ENCODE measurements at regions not wholly inside any gene's neighbourhood (a gene's known extent, or its start where the extent isn't known, plus 50 kb on each side); places are given as distances from the start of the nearest gene placed in this dataset.
"Not testable (repeated sequence)": the region's sequence is repeated elsewhere in the genome, so short reads cannot be mapped to it uniquely, and the experiment has no call there.

DNA sequence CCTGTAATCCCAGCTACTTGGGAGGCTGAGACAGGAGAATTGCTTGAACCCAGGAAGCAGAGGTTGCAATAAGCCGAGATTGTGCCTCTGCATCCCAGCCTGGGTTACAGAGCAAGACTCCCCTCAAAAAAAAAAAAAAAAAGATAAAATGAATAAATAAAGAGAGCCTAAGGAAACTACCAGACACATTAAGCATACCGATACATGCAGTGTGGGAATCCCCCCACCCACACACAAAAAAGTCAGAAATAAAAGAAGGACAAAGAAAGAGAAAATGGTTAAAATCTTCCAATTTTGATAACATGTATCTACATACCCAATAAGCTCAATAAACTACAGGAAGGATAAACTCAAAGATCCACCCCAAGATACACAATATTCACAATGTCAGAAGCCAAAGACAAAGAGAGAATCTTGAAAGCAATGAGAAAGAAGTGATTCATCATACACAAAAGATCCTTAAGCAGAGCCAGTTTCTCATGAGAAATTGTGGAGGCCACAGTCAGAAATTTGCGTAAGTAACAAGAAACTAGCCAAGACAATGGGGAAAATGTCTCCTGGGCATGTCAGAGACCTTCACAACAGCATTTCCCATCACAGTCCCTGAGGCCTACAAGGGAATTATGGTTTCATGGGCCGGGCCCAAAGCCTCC, 1197.0 kb downstream of the AMY1C start:
- no peak for DNase-seq (ENCODE audit: low spot score)

DNA sequence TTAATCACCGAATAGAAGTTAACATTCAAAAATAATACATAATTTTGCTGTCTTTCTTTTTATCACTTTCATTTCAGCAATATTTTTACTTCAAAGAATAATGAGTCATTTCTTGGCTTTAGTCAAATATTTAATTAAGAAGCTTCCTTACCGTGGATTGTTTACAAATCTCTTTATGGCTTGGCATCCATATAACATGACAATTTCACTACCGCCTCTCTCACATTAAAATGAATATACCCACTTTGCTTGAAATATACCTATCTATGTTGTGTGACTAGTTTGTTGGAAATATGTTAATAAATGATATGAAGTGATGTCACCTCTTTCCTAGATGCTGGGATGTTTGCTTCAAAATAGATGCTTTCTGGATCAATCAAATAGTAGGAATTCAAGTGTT, 1203.9 kb downstream of the AMY1C start:
- no peak for DNase-seq (ENCODE audit: low spot score)

DNA sequence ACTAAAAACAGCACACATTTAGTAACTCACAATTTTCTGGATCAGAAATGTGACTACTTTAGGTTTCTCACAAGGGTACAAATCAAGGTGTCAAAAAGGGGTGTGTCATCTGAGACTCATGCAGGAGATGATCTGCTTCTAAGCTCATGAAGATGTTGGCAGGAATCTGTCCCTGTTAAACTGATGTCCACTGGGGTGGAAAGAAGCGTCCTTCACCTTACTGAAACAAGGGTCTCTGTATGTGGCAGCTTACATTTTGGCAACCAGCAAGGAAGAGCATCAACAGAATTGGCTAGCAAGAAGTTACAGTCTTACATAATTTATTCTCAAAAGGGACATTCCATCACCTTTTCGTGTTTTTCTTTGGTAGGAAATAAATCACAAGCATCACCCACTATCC, 1223.8 kb downstream of the AMY1C start:
- DNase-seq (ENCODE audit: low spot score): no peak

DNA sequence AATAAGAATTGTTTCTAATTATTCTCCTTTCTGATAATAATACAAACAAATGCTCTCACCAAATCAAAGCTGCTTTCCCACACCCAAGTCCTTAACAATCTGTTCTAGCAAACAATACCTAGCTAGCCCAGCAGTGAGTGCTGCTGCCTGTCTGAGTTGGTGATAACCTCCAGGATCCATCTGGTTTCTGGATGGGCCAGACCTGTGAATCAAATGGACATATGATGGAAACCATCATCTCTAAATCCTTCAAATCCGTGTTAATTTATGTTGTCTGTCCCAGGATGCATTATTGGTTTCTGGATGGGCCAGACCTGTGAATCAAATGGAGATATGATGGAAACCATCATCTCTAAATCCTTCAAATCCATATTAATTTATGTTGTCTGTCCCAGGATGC, 1230.0 kb downstream of the AMY1C start:
- no peak for DNase-seq (ENCODE audit: low spot score)

DNA sequence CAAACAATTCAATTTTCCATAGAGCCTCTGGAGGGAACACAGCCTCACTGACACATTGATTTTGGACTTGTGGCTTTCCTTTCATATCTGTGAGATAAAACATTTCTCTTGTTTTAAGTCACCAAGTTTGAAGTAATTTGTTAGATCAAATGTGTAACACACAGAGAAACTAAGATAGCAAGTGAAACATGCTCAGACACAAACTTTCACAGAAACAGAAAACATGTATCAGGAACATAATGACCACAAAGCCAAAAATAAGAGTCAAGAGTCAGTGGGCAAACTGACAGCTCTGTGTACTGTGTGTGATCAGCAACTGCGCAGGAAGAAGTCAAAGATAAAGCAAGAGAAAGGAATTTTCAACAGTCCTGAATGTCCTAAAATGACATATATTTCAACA, 1237.5 kb downstream of the AMY1C start:
- DNase-seq (ENCODE audit: low spot score): no peak

DNA sequence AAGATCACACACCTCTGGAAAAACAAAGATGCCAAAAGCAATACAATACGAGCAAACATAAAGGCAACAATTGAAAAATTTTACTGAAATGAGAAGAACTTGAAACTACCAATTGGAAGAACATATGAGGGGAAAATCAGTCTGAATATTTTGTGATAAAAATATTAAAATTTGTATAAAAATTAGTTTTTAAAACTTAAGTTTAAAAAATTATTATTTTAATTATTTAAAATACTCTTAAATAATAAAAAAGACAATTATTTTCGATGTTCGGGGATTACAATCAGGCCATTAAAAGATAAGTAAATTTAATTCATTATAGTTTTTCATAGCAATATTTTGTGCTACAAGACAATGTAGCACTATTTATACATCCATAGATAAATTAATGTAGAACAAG, 1239.3 kb downstream of the AMY1C start:
- no peak for DNase-seq (ENCODE audit: low spot score)

DNA sequence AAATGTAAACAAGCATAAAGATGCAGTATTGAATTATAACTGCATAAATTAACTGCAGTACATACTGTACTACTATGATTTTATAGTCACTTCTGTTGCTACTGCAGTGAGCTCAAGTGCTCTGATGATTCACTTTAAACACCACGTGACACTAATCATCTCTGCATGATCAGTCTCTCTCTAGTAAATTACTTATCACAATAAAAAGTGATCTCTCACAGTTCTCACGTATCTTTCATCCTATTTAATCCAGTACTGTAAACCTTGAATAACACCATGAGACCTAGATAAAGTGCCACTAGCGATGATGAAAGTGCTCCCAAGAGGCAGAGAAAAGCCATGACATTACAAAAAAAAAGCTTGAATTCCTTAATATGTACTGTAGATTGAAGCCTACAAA, 1242.0 kb downstream of the AMY1C start:
- DNase-seq (ENCODE audit: low spot score): no peak

DNA sequence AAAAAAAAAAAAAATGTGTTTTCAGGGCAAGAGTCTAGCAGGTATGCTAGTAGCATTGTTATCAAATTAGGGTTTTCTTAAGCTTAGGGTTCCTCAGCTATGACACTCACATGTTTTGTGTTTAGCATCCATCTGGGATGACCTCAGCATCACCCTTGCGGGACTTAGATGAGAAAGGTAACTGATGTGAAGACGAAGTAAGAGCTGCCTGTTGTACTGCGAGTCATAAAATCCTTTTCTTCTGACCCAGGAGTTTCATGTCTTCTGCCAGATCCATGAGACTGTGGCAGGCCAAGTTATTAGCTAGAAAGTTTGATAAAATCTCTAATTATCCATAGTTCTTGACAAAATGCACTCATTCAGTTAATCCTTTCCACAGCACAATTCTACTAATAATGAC, 1251.1 kb downstream of the AMY1C start:
- DNase-seq (ENCODE audit: low spot score): no peak

DNA sequence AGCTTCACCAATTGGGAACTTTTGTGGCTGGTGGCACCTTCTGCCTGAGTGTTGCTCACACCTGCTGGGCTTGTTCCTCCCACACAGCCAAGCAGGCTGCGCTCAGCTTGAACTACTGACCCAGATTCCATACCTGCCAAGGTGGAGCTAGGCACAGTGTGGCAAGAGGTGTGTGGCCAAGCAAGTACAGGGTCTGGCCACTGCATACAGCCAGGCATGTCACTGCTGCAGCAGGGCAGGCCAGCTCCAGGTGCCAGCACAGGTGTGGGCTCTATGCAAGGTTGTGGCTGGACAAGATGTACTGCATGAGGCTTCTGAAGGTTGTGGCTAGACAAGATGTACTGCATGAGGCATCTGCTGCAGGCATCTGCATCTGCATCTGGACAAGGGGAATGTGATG, 1254.8 kb downstream of the AMY1C start:
- no peak for DNase-seq (ENCODE audit: low spot score)

DNA sequence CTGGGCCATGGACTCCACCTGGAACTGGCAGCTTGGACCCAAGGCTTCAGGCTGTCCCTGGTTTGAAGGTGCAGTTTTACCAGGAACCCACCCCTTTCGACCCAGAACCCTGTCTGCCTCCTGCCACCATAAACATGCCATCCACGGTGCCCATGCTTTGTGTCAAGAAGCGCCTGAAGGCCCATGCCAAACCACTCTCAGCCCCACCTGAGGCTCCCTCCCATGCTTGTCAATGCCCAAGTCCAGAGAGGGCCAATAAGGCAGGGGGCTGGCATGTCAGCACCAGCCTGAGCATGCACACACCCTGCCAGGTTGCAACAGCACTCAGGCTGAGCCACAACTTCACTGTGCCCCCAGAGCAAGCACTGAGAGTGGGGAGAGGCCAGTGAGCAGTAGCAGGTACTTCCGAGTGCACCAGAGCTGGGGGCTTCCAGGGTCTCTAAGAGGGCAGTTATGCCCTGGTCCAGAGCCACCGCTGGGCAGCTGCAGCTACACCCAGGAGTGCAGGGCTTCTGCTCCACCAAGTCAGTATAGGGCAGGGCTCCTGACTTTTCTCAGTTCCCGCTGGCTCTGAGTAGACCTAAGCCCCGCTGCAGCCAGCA, 1256.0 kb downstream of the AMY1C start:
- no peak for DNase-seq (ENCODE audit: low spot score)

DNA sequence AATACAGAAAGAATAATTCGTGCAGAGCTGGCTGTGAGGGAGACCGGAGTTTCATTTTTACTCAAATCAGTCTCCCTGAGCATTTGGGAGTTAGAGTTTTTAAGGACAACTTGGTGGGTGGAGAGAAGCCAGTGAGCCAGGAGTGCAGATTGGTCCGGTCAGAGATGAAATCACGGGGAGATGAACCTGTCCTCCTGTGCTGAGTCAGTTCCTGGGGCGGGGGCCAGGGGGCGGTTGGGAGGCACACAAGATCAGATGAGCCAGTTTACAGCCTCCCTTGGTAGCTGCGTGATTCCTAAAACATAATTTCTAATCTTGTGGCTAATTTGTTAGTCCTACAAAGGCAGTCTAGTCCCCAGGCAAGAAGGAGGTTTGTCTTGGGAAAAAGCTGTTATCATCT, 1267.9 kb downstream of the AMY1C start:
- DNase-seq (ENCODE audit: low spot score): no peak

DNA sequence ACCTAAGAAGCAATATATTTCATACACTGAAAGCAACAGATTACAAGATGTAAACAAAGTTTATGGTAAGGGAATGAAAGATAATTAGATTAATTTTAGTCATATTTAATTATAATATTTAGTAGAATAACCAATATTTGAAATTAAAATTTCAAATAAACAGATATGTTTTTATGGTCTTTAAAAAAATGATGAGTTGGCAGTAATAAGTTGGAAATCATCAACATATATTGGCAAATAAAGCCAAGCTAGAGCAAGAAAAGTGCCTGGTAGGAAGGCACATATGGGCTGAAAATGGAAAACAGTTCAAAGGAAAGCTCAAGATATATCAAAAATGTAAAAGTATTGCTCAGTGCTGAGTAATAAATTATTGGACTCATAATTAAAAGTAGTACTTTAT, 1274.0 kb downstream of the AMY1C start:
- DNase-seq (ENCODE audit: low spot score): no peak

DNA sequence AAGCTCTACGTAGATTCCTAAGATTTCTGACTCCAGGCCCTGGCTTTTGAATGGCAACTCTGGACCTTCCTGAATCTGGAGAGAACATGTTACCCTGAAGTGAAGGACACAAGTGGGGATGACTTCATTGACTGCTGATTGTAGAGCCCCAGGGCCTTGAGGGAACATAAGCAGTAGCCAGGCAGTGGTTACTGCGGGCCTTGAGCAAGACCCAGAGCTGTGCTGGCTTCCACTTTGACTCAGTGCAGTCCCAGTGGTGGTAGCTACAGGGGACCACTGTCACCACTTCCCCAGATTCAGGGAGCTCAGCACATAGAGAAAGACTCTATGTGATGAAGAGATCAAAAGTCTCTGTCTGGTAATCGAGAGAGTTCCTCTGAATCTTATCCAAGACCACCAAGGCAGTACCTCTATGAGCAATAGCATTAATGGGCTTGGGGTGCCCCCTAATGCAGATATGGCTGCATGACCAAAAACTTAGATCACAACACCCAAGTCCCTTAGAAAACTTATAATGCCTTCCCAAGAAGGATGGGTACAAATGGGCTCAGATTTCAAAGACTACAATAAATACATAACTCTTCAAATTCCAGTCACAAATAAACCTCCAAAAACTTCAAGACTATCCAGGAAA, 1278.3 kb downstream of the AMY1C start:
- no peak for DNase-seq (ENCODE audit: low spot score)

DNA sequence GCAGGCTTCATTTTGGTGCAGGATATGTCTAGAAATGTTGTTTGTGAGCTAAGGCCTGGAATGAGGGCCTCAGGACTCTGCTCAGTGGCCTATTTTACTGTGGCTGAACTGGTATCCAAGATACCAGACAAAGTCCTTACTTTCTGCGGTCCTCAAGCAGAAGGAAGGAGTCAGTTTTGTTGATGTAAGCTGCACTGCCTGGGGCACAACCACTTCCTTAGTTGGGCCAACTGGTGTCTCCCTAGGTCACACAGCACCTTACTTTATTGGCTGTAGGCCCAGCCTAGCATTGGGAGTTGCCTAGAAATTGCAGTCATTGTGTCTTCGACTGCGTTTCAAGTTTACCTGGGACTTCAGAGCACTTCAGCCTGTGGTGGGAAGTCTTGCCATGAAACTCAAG, 1322.7 kb downstream of the AMY1C start:
- DNase-seq (ENCODE audit: low spot score): no peak

DNA sequence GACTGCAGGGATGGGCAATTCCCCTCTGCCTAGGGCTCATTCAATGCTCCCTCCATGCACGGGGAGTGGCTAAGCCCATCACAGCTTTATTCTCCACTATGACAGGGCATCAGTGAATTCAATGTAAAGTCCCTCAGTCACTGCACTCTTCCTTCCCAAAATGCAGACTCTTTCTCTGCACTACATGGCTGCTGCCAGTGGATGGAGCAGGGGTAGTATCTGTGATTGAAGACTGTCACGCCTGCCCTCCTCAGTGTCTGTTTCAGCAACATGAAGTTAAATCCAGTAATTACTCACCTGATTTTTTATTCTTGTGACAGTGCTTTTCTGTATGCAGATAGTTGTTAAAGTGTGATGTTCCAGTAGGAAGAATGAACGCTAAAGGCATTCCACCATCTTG, 1323.2 kb downstream of the AMY1C start:
- peak; percentile 7 for DNase-seq (ENCODE audit: low spot score)

DNA sequence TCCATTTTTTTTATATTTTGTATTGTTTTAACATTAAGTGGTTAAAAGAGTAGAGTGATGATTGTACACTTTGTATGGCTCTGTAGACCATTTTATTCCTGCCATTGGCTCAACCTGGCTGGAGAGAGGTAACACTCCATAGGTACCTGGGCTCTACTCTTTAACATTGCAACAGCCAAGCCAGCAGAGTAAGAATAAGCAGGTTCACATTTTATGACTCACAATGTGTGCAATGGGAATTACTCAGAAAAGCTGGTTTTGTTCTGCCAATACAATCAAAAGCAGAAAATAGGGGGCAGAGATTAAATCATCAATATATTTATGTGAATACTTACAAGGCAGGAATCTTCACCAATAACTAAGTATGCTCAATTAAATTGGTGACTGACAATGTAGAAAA, 1324.0 kb downstream of the AMY1C start:
- DNase-seq (ENCODE audit: low spot score): no peak

DNA sequence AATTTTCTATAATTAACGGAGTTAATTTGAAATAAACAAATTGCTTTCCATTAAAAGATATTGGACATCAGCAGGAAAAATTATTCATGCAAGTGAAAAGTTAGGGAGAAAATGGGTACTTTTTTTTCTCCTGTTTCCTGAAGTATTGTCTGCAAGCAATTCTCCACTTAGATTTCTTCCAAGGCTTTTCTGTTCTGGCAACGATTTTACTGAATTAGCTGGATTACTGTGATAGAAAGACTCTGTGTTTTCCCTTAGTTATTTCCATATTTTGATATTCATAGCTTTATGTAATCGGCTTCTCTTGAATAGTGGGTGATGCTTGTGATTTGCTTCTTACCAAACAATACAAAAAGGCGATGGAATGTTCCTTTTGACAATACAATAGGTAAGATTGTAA, 1333.9 kb downstream of the AMY1C start:
- no peak for DNase-seq (ENCODE audit: low spot score)

DNA sequence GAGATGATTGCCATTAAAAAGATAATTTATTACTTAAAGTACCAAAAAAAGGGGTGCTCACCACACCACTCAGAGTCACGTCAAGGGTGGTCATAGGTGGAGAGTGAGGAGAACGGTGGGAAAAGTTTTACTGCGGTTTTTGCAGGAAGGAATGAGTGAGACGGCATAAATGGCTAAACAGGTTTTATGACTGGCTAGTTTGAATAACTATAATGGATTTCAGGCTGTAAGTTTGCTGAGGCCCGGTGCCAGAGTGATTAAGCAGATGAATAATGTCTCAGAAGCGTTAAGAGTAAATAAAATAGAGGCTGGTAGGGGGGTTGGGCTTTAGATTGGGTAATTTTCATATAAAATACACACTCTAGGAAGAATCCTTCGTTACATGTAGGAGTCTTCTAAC, 1337.8 kb downstream of the AMY1C start:
- DNase-seq (ENCODE audit: low spot score): no peak

DNA sequence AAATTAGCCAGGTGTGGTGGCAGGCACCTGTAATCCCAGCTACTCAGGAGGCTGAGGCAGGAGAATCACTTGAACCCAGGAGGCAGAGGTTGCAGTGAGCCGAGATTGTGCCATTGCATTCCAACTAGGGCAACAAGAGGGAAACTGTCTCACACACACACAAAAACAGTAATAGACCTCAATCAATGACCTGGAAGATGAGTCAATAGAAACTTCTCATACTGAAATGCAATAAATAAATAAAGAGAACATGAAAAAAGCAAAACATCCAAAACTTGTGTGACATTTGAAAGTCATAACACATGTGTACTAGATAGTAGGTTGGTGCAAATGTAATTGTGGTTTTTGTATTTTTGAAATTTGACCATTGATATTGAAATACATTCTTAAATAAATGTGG, 1338.5 kb downstream of the AMY1C start:
- DNase-seq (ENCODE audit: low spot score): no peak

DNA sequence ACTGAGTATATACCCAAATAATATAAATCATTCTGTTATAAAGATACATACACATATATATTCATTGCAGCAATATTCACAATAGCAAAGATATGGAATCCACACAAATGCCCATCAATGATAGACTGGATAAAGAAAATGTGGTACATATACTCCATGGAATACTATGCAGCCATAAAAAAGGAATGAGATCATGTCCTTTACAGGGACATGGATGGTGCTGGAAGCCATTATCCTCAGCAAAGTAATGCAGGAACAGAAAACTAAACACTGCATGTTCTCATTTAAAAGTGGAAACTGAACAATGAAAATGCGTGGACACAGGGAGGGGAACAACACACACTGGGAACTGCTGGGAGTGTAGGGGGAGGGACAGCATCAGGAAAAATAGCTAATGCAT, 1344.2 kb downstream of the AMY1C start:
- DNase-seq (ENCODE audit: low spot score): not testable (repeated sequence)

DNA sequence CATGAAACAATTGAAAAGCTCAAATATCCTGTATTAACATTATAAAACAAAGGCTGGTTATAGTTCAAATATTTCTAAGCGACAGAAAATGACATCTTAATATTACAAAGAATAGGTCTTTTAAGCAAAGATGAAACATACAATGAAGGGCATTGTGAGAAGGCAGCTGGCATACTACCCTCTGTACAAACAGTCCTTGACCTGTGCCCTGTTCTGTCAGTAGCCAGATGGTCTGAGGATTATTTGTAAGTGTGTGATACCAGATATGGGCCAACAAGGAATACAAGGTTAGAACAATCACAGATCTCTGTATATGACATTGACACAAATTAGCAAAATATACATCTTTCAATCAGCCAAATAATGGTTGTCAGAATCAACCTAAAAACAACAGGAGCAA, 1350.4 kb downstream of the AMY1C start:
- DNase-seq (ENCODE audit: low spot score): no peak

DNA sequence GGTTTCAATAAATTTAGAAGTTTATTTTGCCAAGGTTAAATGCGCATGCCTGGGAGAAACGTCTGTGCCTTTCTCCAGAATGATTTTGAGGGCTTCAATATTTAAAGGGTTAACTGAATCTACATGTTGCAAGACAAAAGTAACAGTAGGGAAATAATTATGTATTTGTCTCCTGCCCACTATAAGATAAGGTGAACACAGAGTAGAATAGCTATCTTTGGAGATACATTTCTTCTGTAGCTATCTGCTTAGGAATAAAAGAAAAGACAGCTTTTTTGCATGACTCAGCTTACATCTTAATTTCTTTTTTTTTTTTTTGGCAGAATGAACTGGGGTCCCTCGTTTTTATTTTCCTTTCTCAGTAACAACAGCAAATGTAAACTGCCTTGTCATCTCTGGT, 1351.6 kb downstream of the AMY1C start:
- DNase-seq (ENCODE audit: low spot score): no peak

DNA sequence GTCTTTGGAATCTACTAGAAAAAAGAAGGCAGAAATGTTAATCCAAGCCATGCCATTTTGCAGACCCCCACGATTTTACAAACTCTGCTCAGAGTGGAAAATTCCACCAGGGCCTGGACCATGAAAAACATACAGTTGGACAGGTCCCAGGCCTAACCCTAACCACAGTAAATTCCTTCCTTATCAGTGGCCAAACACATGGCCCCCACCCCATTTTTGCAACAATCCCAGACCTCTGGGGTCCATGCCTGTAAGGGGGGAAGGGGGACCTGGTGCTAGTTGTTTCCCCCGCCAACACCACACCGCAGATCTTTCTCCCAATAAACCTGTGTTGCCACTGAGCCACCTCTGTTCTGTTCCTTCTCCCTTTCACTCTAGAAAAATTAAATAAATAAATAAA, 1352.7 kb downstream of the AMY1C start:
- DNase-seq (ENCODE audit: low spot score): no peak

DNA sequence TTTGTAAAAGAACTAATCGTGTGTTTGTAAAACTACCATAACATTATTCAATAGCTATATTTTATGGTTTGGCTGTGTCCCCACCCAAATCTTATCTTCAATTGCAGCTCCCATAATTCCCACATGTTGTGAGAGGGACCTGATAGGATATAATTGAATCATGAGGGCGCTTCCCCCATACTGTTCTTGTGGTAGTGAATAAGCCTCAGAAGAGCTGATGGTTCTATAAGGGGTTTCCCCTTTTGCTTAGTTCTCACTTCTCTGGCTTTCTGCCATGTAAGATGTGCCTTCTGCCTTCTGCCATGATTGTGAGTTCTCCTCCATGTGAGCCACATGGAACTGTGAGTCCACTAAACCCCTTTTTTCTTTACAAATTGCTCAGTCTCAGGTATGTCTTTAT, 1372.3 kb downstream of the AMY1C start:
- DNase-seq (ENCODE audit: low spot score): no peak
